WTC11 (cell line): ENCODE measurements at regions not wholly inside any gene's neighbourhood (a gene's known extent, or its start where the extent isn't known, plus 50 kb on each side); places are given as distances from the start of the nearest gene placed in this dataset.

Source experiments
- ATAC-seq: fragments of 200-7000 bp; cut with Tn5 transposase; 2 replicates; pipeline ENCODE4 v1.10.0; 2021; ENCODE audit warnings: mild to moderate bottlenecking, moderate library complexity
- CTCF ChIA-PET: fragments of 300-600 bp; sonication (Branson Sonifier 250); formaldehyde crosslinking; loops from one replicate; lab custom pipeline; 2021; ENCODE audit warnings: antibody characterized with exemption; lab: Charles Lee
- POLR2A ChIA-PET: fragments of 350-600 bp; sonication (Branson Sonifier 250); formaldehyde crosslinking; loops from one replicate; lab custom pipeline; 2021; ENCODE audit warnings: antibody characterized with exemption; lab: Charles Lee
- DNase-seq: peaks from one replicate; pipeline ENCODE4 v3.0.0; 2021; ENCODE audit warnings: low spot score
- H3K27ac Mint-ChIP-seq: 2 replicates; pipeline ENCODE4 v1.8.0; 2021; ENCODE audit warnings: mixed read lengths
- H3K27me3 Mint-ChIP-seq: 2 replicates; pipeline ENCODE4 v1.8.0; 2021; ENCODE audit warnings: low read depth, mild to moderate bottlenecking, moderate library complexity, mixed read lengths
- H3K36me3 Mint-ChIP-seq: 2 replicates; pipeline ENCODE4 v1.8.0; 2021; ENCODE audit warnings: mixed read lengths
- H3K4me1 Mint-ChIP-seq: 2 replicates; pipeline ENCODE4 v1.8.0; 2022; ENCODE audit warnings: mixed read lengths
- H3K4me3 Mint-ChIP-seq: 2 replicates; pipeline ENCODE4 v1.8.0; 2021; ENCODE audit warnings: mild to moderate bottlenecking, moderate library complexity, mixed read lengths
- H3K9me3 Mint-ChIP-seq: 2 replicates; pipeline ENCODE4 v1.8.0; 2021; ENCODE audit warnings: mixed read lengths
- CREM ChIP-seq: sonication (generic); formaldehyde crosslinking; IDR thresholded peaks from 2 replicates; pipeline ENCODE4 v1.8.1; 2022; ENCODE audit warnings: mild to moderate bottlenecking, missing genetic modification reagents, moderate library complexity
- E2F4 ChIP-seq: sonication (generic); formaldehyde crosslinking; IDR thresholded peaks from 2 replicates; pipeline ENCODE4 v1.8.1; 2022; ENCODE audit warnings: low read depth, mild to moderate bottlenecking, moderate library complexity, missing genetic modification reagents, borderline replicate concordance
- GABPB1 ChIP-seq: sonication (generic); formaldehyde crosslinking; IDR thresholded peaks from 2 replicates; pipeline ENCODE4 v1.8.1; 2023; ENCODE audit warnings: mild to moderate bottlenecking, missing genetic modification reagents
- HMGA2 ChIP-seq: fragments of 250-450 bp; sonication (Bioruptor Pico); IDR thresholded peaks from 2 replicates; pipeline ENCODE4 v1.4.0; 2021; ENCODE audit warnings: mild to moderate bottlenecking, moderate library complexity
- IRF2 ChIP-seq: sonication (generic); formaldehyde crosslinking; IDR thresholded peaks from 2 replicates; pipeline ENCODE4 v1.8.0; 2022; ENCODE audit warnings: low read depth, missing genetic modification reagents, borderline replicate concordance
- MYBL2 ChIP-seq: sonication (generic); formaldehyde crosslinking; IDR thresholded peaks from 2 replicates; pipeline ENCODE4 v1.8.1; 2023; ENCODE audit warnings: mild to moderate bottlenecking, moderate library complexity, missing genetic modification reagents
- RELA ChIP-seq: sonication (generic); formaldehyde crosslinking; IDR thresholded peaks from 2 replicates; pipeline ENCODE4 v1.8.1; 2022; ENCODE audit warnings: missing genetic modification reagents, mild to moderate bottlenecking, borderline replicate concordance
- RORB ChIP-seq: fragments of 250-450 bp; sonication (Bioruptor Pico); IDR thresholded peaks from 2 replicates; pipeline ENCODE4 v1.9.0; 2021; ENCODE audit warnings: mild to moderate bottlenecking
- STAT6 ChIP-seq: sonication (generic); formaldehyde crosslinking; conservative IDR thresholded peaks from 2 replicates; pipeline ENCODE4 v1.8.1; 2023; ENCODE audit warnings: mild to moderate bottlenecking, low read depth, missing genetic modification reagents, moderate library complexity
- TP53 ChIP-seq: sonication (generic); formaldehyde crosslinking; IDR thresholded peaks from 2 replicates; pipeline ENCODE4 v1.8.1; 2023; ENCODE audit warnings: mild to moderate bottlenecking, missing genetic modification reagents
- USF2 ChIP-seq: sonication (generic); formaldehyde crosslinking; IDR thresholded peaks from 2 replicates; pipeline ENCODE4 v1.8.1; 2023; ENCODE audit warnings: mild to moderate bottlenecking, missing genetic modification reagents, moderate library complexity
- ZNF317 ChIP-seq: sonication (generic); formaldehyde crosslinking; IDR thresholded peaks from 2 replicates; pipeline ENCODE4 v1.8.1; 2023; ENCODE audit warnings: low read depth, mild to moderate bottlenecking, moderate library complexity, missing genetic modification reagents, borderline replicate concordance
- ZNF396 ChIP-seq: fragments of 250-450 bp; sonication (Bioruptor Pico); IDR thresholded peaks from 2 replicates; pipeline ENCODE4 v1.8.0; 2021; ENCODE audit warnings: mild to moderate bottlenecking, moderate library complexity, borderline replicate concordance
- ZNF671 ChIP-seq: fragments of 250-450 bp; sonication (Bioruptor Pico); IDR thresholded peaks from 2 replicates; pipeline ENCODE4 v1.8.0; 2021; ENCODE audit warnings: mild to moderate bottlenecking
- TF ChIP-seq, protein P1 (sequence below): sonication (generic); formaldehyde crosslinking; IDR thresholded peaks from 2 replicates; pipeline ENCODE4 v1.8.0; 2022; ENCODE audit warnings: mild to moderate bottlenecking, missing genetic modification reagents
- TF ChIP-seq, protein P2 (sequence below): sonication (generic); formaldehyde crosslinking; IDR thresholded peaks from 2 replicates; pipeline ENCODE4 v1.8.1; 2023; ENCODE audit warnings: mild to moderate bottlenecking, missing genetic modification reagents
- TF ChIP-seq, protein P3 (sequence below): fragments of 250-450 bp; sonication (Bioruptor Pico); conservative IDR thresholded peaks from 2 replicates; pipeline ENCODE4 v1.9.0; 2021; ENCODE audit warnings: mild to moderate bottlenecking
- TF ChIP-seq, protein P4 (sequence below): sonication (generic); formaldehyde crosslinking; IDR thresholded peaks from 2 replicates; pipeline ENCODE4 v1.8.0; 2022; ENCODE audit warnings: mild to moderate bottlenecking, missing genetic modification reagents
- TF ChIP-seq, protein P5 (sequence below): sonication (generic); formaldehyde crosslinking; IDR thresholded peaks from 2 replicates; pipeline ENCODE4 v1.8.0; 2023; ENCODE audit warnings: missing genetic modification reagents, mild to moderate bottlenecking, borderline replicate concordance

GRCh38 chr13:72537395-72537780 is 190.0 kb downstream of the MZT1 start (continued):
- TF ChIP-seq HMGA2 (no peak), ZNF317 (no peak), RELA (CRISPR knock-in tag) (no peak), IRF2 (CRISPR knock-in tag) (no peak)
- TF ChIP-seq, protein P1, sequence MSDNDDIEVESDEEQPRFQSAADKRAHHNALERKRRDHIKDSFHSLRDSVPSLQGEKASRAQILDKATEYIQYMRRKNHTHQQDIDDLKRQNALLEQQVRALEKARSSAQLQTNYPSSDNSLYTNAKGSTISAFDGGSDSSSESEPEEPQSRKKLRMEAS (CRISPR knock-in tag): no peak

DNA sequence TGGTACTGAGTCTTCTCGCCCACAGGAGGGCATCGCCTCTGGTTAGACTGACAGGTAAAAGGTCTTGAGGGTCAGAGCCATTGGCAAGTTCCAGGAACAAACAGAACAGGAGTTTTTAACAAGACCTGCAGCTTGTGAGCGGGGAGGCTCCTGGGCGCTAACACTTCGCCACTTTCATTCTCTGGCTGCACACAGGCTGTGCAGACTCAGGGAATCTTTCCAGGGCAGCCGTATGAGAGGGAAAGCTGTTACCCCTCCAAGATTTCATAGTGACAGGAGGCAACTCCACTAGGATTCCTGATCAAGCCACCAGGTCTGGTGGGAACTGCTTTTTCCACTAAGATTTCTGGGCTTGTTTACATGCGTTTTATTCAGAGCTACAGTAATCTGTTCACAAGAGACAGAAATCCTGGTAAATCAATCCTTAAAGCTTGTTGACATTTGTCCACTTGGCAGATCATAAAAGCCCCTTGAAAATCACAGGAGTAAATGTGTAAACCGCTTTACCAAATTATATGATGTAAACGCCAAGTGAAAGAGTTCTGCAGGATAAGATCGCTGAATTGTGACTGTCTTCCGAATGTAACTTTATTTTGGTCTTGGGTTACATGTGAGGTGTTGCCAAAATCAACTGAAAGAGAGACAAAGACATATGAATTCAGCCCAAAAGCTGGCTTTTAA is 190.6 kb downstream of the MZT1 start:
- H3K9me3 Mint-ChIP-seq: no peaks in the 10 kb centered on the region
- H3K4me3 Mint-ChIP-seq: no peak overlapping the region
- DNase-seq (no peak), ATAC-seq (no peak)
- no peak overlapping the region for H3K27ac Mint-ChIP-seq
- H3K27me3 Mint-ChIP-seq: peaks cover 7% of the 10 kb centered on the region; the same call in 1 of the 2 replicates
- POLR2A ChIA-PET: no interaction called here
- H3K36me3 Mint-ChIP-seq: no peaks in the 10 kb centered on the region
- CTCF ChIA-PET: interaction anchor here (0.6 to 1.0 kb wide), 2 partner anchors 19 to 272 kb away, joined by 3 to 6 read pairs; no protein-coding TSS in a partner anchor
- peaks cover 7% of the 10 kb centered on the region for H3K4me1 Mint-ChIP-seq
- TF ChIP-seq, protein P2, sequence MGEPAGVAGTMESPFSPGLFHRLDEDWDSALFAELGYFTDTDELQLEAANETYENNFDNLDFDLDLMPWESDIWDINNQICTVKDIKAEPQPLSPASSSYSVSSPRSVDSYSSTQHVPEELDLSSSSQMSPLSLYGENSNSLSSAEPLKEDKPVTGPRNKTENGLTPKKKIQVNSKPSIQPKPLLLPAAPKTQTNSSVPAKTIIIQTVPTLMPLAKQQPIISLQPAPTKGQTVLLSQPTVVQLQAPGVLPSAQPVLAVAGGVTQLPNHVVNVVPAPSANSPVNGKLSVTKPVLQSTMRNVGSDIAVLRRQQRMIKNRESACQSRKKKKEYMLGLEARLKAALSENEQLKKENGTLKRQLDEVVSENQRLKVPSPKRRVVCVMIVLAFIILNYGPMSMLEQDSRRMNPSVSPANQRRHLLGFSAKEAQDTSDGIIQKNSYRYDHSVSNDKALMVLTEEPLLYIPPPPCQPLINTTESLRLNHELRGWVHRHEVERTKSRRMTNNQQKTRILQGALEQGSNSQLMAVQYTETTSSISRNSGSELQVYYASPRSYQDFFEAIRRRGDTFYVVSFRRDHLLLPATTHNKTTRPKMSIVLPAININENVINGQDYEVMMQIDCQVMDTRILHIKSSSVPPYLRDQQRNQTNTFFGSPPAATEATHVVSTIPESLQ (CRISPR knock-in tag): no peak
- TF ChIP-seq, protein P3, sequence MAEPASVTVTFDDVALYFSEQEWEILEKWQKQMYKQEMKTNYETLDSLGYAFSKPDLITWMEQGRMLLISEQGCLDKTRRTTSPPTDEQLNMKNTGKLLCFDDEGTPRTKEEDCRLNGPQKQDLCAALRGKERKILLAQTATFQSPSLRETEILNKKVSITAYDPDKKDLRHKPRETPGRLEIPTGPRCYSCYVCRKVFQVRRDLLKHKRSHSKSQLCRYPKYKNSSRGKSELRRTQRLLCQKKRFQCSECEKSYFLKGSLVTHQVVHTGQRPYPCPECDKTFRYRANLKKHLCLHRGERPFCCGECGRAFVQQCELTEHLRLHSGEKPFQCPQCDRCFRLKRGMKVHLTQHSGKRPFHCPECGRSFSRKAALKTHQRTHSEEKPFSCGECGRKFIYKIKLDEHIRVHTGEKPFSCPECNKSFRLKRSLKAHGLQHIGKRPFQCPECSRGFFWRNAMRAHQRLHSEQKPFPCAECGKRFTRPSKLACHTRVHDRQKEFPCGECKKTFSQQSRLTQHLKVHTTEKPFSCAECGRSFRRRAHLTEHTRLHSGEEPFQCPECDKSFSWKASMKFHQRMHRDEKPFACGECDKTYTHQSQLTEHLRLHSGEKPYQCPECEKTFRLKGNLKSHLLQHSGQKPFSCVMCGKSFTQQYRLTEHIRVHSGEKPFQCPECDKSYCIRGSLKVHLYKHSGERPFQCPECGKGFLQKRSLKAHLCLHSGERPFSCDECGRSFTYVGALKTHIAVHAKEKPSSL (CRISPR knock-in tag): no peak
- TF ChIP-seq, protein P1 (CRISPR knock-in tag): no peak
- TF ChIP-seq CREM (no peak), TP53 (CRISPR knock-in tag) (no peak), GABPB1 (CRISPR knock-in tag) (no peak), ZNF396 (CRISPR knock-in tag) (no peak), USF2 (CRISPR knock-in tag) (no peak), RORB (no peak), MYBL2 (CRISPR knock-in tag) (no peak), STAT6 (CRISPR knock-in tag) (no peak), ZNF671 (CRISPR knock-in tag) (no peak), E2F4 (CRISPR knock-in tag) (no peak)
- TF ChIP-seq, protein P4, sequence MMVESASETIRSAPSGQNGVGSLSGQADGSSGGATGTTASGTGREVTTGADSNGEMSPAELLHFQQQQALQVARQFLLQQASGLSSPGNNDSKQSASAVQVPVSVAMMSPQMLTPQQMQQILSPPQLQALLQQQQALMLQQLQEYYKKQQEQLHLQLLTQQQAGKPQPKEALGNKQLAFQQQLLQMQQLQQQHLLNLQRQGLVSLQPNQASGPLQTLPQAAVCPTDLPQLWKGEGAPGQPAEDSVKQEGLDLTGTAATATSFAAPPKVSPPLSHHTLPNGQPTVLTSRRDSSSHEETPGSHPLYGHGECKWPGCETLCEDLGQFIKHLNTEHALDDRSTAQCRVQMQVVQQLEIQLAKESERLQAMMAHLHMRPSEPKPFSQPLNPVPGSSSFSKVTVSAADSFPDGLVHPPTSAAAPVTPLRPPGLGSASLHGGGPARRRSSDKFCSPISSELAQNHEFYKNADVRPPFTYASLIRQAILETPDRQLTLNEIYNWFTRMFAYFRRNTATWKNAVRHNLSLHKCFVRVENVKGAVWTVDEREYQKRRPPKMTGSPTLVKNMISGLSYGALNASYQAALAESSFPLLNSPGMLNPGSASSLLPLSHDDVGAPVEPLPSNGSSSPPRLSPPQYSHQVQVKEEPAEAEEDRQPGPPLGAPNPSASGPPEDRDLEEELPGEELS (CRISPR knock-in tag): no peak
- TF ChIP-seq, protein P5, sequence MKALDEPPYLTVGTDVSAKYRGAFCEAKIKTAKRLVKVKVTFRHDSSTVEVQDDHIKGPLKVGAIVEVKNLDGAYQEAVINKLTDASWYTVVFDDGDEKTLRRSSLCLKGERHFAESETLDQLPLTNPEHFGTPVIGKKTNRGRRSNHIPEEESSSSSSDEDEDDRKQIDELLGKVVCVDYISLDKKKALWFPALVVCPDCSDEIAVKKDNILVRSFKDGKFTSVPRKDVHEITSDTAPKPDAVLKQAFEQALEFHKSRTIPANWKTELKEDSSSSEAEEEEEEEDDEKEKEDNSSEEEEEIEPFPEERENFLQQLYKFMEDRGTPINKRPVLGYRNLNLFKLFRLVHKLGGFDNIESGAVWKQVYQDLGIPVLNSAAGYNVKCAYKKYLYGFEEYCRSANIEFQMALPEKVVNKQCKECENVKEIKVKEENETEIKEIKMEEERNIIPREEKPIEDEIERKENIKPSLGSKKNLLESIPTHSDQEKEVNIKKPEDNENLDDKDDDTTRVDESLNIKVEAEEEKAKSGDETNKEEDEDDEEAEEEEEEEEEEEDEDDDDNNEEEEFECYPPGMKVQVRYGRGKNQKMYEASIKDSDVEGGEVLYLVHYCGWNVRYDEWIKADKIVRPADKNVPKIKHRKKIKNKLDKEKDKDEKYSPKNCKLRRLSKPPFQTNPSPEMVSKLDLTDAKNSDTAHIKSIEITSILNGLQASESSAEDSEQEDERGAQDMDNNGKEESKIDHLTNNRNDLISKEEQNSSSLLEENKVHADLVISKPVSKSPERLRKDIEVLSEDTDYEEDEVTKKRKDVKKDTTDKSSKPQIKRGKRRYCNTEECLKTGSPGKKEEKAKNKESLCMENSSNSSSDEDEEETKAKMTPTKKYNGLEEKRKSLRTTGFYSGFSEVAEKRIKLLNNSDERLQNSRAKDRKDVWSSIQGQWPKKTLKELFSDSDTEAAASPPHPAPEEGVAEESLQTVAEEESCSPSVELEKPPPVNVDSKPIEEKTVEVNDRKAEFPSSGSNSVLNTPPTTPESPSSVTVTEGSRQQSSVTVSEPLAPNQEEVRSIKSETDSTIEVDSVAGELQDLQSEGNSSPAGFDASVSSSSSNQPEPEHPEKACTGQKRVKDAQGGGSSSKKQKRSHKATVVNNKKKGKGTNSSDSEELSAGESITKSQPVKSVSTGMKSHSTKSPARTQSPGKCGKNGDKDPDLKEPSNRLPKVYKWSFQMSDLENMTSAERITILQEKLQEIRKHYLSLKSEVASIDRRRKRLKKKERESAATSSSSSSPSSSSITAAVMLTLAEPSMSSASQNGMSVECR (CRISPR knock-in tag): no peak
